ENCODE measurements at regions not wholly inside any gene's neighbourhood (a gene's known extent, or its start where the extent isn't known, plus 50 kb on each side); places are given as distances from the start of the nearest gene placed in this dataset.
"Not testable (repeated sequence)": the region's sequence is repeated elsewhere in the genome, so short reads cannot be mapped to it uniquely, and the experiment has no call there.

DNA sequence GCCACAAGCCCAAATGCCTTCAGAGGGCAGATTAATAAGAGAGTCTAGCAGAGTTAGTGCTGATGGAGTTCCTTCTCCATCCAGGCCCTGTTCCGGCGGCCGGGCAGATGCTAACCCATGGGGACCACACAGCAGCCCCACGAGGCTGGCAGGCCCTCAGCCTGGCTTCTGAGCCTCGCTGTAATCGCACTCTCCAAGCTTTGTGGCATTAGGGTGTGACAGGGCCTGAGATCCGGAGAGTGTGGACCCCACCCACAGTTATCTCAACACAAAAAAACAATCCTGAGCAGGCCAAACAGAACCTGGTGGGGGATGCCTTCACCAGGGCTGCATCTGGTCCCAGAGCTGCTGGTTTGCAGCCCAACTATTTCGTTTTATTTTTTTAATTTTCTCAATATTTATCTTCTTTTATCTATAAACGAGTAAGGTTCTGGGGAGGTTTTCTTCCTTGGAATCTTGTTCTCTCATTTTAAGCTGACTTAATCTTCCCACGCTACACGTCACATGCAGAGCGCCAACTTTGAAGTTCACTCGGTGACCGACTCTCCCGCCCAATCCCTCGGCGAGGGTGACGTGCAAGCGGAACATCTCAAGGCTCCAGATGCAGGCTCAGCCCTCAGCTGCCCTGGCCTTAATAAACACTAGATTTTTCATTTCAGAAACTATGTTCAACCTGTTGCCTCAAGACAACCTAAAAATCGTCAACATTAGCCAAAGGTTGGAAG is 372.4 kb downstream of the BCL2L11 start:
- DNase-seq (ENCODE audit: low read depth): not testable (repeated sequence)
- peak overlapping the region; percentile 57 for H3K4me3 ChIP-seq (ENCODE audit: low read depth, low read length)

DNA sequence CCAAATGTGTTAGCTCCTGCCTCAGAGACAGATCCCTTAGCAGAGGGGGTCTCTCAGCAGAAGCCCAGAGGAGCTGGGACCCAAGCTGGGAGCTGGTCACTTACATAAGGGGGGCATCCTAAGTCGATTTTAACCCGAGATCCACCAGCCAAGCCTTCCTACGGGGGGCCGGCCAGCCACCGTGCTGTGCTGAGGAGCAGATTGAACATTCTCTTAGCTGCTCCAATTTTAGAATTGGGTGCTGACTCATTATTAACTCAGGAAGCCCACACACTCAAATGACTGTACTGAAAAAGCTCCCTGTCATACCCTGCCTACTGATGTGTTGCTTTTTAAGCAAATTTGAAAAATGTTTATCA is 373.0 kb downstream of the BCL2L11 start:
- peak; percentile 42 for DNase-seq (ENCODE audit: low read depth)

DNA sequence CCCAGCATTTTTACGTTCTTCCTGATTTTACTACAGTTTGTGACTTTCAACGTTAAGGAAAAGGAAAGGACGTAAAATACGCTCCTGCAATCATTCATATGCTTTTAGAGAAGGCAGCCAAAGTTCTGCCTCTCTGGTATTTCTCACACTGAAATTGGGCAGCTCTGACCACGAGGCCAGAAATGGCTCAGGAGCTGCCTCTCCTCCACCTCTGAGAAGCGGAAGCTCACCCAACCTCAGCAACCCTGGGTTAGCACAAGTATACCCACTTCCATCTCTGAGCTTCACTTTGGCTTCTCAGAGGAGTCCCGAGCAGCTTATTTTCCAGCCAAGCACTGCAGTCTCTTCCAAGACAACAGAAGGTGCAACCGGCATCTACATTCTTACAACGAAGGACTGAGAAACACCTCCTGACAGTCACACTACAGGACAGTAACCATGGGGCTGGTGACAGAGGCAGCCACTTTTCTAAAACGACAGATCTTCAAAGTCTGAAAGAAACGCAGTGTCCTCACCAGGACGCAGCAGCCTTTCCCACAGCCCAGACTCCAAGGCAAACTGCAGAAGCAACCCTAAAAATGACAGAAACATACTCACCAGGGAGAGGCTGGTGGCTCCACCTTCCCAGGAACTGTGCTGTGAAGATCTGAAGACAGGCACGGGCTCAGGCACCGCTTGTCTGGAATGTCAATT is 373.7 kb downstream of the BCL2L11 start:
- not testable (repeated sequence) for DNase-seq (ENCODE audit: low read depth)
- peak overlapping the region; percentile 58 for H3K4me3 ChIP-seq (ENCODE audit: low read depth, low read length)

More for the DNA sequence above, 373.0 kb downstream of the BCL2L11 start:
- H3K4me3 ChIP-seq (ENCODE audit: low read depth, low read length): peak overlapping the region; percentile 57

DNA sequence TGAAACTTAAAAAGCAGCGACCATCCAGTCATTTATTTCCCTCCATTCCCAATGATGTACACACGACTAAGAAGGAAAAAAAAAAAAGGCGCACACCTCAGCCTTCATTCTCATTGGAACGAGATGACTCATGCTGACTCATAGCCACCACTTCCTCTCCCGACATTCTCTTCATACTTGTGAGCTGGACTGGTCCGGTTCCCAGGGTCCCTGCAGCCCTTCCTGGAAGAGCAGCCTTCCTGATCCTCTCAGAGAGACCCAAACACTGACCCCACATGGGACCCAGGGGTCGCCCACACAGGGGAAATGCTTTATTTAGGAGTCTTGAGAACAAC is 374.2 kb downstream of the BCL2L11 start:
- peak overlapping the region; percentile 58 for H3K4me3 ChIP-seq (ENCODE audit: low read depth, low read length)
- not testable (repeated sequence) for DNase-seq (ENCODE audit: low read depth)

DNA sequence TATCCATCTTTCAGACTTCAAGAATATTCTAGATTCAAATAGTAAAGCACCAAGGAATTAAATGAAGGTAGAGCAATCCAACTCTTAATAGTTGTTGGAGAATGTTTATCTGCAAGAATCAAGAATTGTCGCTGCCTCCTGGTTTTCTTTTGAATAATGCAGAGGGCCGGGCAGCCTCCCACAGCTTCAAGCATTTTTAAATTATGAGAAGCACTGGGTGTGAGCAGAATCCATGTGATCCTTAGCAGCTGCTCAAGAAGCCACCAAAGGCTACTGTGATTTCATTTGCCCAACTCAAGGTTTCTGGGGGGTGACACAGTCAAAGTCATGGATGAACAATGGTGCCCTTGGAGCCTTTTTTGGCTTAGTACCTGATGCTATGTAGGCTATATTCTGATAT is 374.9 kb downstream of the BCL2L11 start:
- not testable (repeated sequence) for DNase-seq (ENCODE audit: low read depth); H3K4me3 ChIP-seq (ENCODE audit: low read depth, low read length)

DNA sequence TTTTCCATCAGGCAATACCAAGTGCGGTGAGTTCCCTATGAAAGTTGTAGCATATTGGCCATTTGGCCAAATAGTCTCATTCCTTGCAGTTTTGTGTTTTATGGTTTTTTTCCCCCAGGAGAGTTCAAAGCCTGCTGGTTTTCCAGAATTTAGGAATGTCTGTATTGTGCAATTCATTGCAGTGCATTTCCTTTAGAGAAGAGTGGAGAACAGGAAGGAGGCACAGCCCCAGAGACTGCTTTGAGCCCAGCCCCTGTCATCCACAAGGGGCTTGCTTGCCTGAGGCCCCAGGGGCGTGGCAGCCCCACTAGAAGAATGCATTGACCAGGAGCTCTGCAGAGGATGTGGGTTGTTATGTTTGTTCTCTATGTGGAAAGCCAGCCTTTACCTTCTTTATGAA is 375.5 kb downstream of the BCL2L11 start:
- peak; percentile 43 for DNase-seq (ENCODE audit: low read depth)
- H3K4me3 ChIP-seq (ENCODE audit: low read depth, low read length): not testable (repeated sequence)

GRCh38 chr2:111496860-111497259 is 376.1 kb downstream of the BCL2L11 start:
- DNase-seq (ENCODE audit: low read depth); H3K4me3 ChIP-seq (ENCODE audit: low read depth, low read length): not testable (repeated sequence)

DNA sequence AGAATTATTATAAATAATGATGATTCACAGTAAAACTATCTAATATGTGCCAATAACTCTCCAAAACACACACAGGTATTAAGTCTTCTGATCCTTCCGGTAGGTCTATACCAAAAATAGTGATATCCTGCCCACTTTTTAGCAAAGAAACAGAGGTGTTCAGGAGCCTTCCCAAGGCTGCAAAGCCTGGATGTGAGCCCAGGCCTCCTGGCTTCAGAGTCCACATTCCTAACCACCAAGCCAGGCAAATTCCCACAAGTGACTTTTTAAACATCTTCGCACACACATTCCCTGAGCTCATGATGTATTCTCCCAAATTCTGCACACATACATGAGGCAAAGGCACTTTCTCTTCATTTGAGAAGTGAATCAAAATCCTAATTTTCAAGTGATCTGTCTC is 376.6 kb downstream of the BCL2L11 start:
- H3K4me3 ChIP-seq (ENCODE audit: low read depth, low read length); DNase-seq (ENCODE audit: low read depth): not testable (repeated sequence)

GRCh38 chr2:111500536-111501062 is 379.9 kb downstream of the BCL2L11 start:
- H3K4me3 ChIP-seq (ENCODE audit: low read depth, low read length); DNase-seq (ENCODE audit: low read depth): not testable (repeated sequence)

- not testable (repeated sequence) for DNase-seq (ENCODE audit: low read depth); H3K4me3 ChIP-seq (ENCODE audit: low read depth, low read length)
These were observed 380.0 kb downstream of the ANAPC1 start for GRCh38 chr2:111503844-111504570.

- DNase-seq (ENCODE audit: low read depth); H3K4me3 ChIP-seq (ENCODE audit: low read depth, low read length): not testable (repeated sequence)
These were observed 379.4 kb downstream of the ANAPC1 start for GRCh38 chr2:111504571-111504942.

DNA sequence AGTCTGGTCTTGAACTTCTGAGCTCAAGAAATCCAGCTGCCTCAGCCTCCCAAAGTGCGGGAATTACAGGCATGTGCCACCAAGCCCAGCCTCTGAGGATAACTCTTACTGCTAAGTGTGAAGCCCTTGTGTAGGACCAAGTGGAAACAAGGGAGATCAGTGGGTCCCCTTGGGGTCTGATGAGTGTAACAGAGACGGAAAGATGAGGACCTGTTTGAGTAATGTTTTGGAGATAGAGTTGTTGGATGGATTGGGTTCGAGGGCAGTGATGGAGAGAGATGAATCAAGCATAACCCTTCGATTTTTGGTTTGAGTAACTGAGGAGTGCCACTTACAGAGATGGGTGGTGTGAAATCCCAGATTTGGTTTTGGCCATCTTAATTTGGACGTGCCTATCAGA is 378.7 kb downstream of the ANAPC1 start:
- H3K4me3 ChIP-seq (ENCODE audit: low read depth, low read length); DNase-seq (ENCODE audit: low read depth): not testable (repeated sequence)

GRCh38 chr2:111506936-111507335 is 377.1 kb downstream of the ANAPC1 start:
- not testable (repeated sequence) for H3K4me3 ChIP-seq (ENCODE audit: low read depth, low read length); DNase-seq (ENCODE audit: low read depth)

DNA sequence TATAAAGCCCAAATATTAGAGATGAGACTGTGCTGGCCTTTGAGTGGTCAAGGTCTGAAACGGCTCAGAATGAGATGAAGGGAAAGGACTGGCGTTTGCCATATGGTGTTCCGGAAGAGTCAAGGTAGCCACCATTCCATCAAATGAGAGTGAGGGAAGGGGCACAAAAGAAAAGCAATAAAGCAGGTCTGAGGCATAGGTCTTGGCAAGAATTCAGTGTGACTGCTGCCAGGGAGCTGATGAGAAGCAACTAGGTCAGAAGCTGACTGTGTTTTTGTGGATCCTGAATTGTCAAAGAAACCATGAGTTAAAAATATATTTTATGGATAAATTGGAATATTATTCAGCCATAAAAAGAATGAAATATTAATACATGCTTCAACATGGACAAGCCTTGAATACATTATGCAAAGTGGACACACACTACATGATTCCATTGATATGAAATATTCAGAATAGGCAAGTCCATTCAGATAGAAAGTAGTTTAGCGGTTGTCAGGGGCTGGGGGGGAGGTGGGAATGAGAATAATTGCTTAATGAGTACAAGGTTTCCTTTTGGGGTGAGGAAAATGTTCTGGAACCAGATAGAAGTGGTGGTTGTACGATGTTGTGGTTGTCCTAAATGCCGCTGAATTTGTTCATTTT is 374.6 kb downstream of the ANAPC1 start:
- DNase-seq (ENCODE audit: low read depth); H3K4me3 ChIP-seq (ENCODE audit: low read depth, low read length): not testable (repeated sequence)

- DNase-seq (ENCODE audit: low read depth); H3K4me3 ChIP-seq (ENCODE audit: low read depth, low read length): not testable (repeated sequence)
These were observed 373.6 kb downstream of the ANAPC1 start for GRCh38 chr2:111510384-111510783.

DNA sequence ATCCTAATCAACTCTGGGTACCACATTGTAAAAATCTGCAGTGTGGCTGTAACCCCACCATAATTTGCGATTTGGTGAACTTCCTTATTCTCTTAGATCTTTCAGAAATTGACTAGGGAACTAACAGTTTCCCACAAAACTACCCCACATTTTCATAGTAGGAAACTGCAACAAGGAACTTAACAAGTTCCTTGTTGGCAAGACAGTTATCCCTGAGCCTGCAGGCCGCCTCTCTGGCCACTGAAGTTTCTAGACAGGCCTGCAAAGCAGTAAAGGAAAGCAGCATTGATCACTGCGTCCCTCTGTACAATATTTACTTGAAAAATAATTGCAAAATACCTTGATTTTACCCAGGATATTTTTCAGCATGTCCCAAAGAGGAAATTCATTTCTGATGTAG is 372.9 kb downstream of the ANAPC1 start:
- DNase-seq (ENCODE audit: low read depth); H3K4me3 ChIP-seq (ENCODE audit: low read depth, low read length): not testable (repeated sequence)

- not testable (repeated sequence) for H3K4me3 ChIP-seq (ENCODE audit: low read depth, low read length); DNase-seq (ENCODE audit: low read depth)
These were observed 371.6 kb downstream of the ANAPC1 start for GRCh38 chr2:111512378-111512777.

DNA sequence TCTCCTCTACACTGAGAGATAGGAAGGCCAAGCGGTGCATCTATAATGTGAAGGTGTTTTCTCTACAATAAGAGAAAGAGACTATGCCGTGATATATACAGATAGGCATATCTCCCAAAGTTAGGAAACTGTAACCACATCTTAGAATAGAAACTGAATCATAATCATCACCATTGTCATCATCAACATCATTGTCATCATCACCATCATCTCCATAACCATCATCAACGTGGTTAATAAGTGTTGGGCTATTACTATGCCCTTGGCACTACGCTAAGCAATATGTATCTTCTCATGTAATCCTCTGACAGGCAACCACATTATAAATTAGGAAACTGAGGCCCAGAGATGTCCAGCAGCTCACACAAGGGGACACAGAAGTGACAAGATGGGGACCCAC is 369.9 kb downstream of the ANAPC1 start:
- not testable (repeated sequence) for H3K4me3 ChIP-seq (ENCODE audit: low read depth, low read length); DNase-seq (ENCODE audit: low read depth)

GRCh38 chr2:111517050-111517720 is 366.8 kb downstream of the ANAPC1 start:
- not testable (repeated sequence) for DNase-seq (ENCODE audit: low read depth); H3K4me3 ChIP-seq (ENCODE audit: low read depth, low read length)
